ENCODE measurements at regions not wholly inside any gene's neighbourhood (a gene's known extent, or its start where the extent isn't known, plus 50 kb on each side); places are given as distances from the start of the nearest gene placed in this dataset.

GRCh38 chr14:100673807-100674154, 52.9 kb upstream of the DLK1 start:
- TF ChIP-seq, protein P1, sequence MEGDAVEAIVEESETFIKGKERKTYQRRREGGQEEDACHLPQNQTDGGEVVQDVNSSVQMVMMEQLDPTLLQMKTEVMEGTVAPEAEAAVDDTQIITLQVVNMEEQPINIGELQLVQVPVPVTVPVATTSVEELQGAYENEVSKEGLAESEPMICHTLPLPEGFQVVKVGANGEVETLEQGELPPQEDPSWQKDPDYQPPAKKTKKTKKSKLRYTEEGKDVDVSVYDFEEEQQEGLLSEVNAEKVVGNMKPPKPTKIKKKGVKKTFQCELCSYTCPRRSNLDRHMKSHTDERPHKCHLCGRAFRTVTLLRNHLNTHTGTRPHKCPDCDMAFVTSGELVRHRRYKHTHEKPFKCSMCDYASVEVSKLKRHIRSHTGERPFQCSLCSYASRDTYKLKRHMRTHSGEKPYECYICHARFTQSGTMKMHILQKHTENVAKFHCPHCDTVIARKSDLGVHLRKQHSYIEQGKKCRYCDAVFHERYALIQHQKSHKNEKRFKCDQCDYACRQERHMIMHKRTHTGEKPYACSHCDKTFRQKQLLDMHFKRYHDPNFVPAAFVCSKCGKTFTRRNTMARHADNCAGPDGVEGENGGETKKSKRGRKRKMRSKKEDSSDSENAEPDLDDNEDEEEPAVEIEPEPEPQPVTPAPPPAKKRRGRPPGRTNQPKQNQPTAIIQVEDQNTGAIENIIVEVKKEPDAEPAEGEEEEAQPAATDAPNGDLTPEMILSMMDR (IDR thresholded peaks at IDR 0.05), result no peak
- TF ChIP-seq POLR2A (IDR thresholded peaks at IDR 0.05), result no peak

All from tibial nerve (tissue), 3 donors.